ENCODE measurements at regions not wholly inside any gene's neighbourhood (a gene's known extent, or its start where the extent isn't known, plus 50 kb on each side); places are given as distances from the start of the nearest gene placed in this dataset.

DNA sequence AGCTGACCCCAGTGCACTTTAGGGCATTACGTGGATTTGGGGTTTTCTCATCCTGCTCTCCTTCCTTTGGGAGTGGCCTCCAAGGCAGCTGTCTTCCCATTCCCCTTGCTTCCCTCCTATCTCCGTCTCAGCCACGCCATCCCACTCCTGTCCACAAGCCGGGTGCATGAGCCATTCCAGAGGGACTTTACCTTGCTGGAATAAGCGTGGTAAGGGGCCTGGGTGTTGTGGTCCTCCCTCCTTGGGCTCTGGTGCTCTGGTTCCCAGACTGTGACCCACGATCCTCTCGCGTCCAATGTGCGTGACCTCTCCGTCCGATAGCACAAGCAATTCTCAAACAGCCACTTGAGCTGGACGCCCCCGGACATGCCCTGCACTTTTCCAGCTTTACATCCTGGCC is 60.6 kb upstream of the NKX2-2 start:
- DNase-seq (ENCODE audit: low read depth) = no peak
- peaks cover 39% of the 10 kb centered on the region for H3K27me3 Mint-ChIP-seq (ENCODE audit: low read depth, unreplicated experiment)
- peaks cover 3% of the 10 kb centered on the region for H3K9me3 Mint-ChIP-seq (ENCODE audit: unreplicated experiment)

DNA sequence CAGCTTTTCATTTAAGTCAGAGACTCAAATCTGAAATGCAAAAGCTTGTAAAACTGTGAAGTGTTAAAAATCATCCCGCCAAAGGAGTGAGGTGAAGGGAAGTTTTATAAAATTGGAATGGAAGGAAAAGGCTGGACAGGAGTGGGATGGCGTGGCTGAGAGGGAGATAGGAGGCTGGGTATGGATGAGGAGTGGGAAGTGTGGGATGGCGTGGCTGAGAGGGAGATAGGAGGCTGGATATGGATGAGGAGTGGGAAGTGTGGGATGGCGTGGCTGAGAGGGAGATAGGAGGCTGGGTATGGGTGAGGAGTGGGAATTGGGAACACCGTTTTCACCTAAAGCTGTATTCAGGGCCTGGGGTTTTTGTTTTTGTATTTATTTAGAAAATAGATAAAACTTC is 59.4 kb upstream of the NKX2-2 start:
- Histone ChIP-seq H3K9ac (ENCODE audit: low read length) (no peak overlapping the region), H3K79me2 (ENCODE audit: insufficient read depth, low read length) (no peaks in the 10 kb centered on the region), H3K27ac (ENCODE audit: low read depth, low read length) (no peak overlapping the region), H3K4me1 (ENCODE audit: insufficient read depth, low read length) (no peaks in the 10 kb centered on the region), H3K36me3 (ENCODE audit: insufficient read depth, low read length) (no peaks in the 10 kb centered on the region), H3K27me3 (ENCODE audit: insufficient read depth, low read length) (no peaks in the 10 kb centered on the region), H2AFZ (ENCODE audit: low read depth, low read length) (no peak overlapping the region), H3K9me3 (ENCODE audit: insufficient read depth, low read depth, low read length) (no peaks in the 10 kb centered on the region), H3K4me2 (ENCODE audit: low read length) (no peak overlapping the region), H4K20me1 (ENCODE audit: insufficient read depth, low read length) (no peaks in the 10 kb centered on the region), H3K4me3 (ENCODE audit: insufficient read depth, low read depth, low read length) (no peak overlapping the region)
- no peak for TF ChIP-seq EZH2 (IDR thresholded peaks at IDR 0.05; ENCODE audit: insufficient read depth, low read length)
- TF ChIP-seq, protein P1, sequence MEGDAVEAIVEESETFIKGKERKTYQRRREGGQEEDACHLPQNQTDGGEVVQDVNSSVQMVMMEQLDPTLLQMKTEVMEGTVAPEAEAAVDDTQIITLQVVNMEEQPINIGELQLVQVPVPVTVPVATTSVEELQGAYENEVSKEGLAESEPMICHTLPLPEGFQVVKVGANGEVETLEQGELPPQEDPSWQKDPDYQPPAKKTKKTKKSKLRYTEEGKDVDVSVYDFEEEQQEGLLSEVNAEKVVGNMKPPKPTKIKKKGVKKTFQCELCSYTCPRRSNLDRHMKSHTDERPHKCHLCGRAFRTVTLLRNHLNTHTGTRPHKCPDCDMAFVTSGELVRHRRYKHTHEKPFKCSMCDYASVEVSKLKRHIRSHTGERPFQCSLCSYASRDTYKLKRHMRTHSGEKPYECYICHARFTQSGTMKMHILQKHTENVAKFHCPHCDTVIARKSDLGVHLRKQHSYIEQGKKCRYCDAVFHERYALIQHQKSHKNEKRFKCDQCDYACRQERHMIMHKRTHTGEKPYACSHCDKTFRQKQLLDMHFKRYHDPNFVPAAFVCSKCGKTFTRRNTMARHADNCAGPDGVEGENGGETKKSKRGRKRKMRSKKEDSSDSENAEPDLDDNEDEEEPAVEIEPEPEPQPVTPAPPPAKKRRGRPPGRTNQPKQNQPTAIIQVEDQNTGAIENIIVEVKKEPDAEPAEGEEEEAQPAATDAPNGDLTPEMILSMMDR (IDR thresholded peaks at IDR 0.05; ENCODE audit: insufficient read depth, low read depth, low read length) = no peak
- no peak for FAIRE-seq
- Mint-ChIP-seq H3K4me3 (ENCODE audit: unreplicated experiment) (no peak overlapping the region), H3K4me1 (ENCODE audit: low read depth, unreplicated experiment) (no peaks in the 10 kb centered on the region), H3K9me3 (ENCODE audit: unreplicated experiment) (peaks cover 3% of the 10 kb centered on the region), H3K36me3 (ENCODE audit: low read depth, unreplicated experiment) (no peaks in the 10 kb centered on the region), H3K27me3 (ENCODE audit: low read depth, unreplicated experiment) (peaks cover 37% of the 10 kb centered on the region), H3K27ac (ENCODE audit: unreplicated experiment) (no peak overlapping the region)
- DNase-seq (ENCODE audit: low read depth) = no peak

More for the DNA sequence above, 60.6 kb upstream of the NKX2-2 start:
- Histone ChIP-seq H3K9me3 (ENCODE audit: insufficient read depth, low read depth, low read length) (no peaks in the 10 kb centered on the region), H3K4me1 (ENCODE audit: insufficient read depth, low read length) (no peaks in the 10 kb centered on the region), H3K4me3 (ENCODE audit: insufficient read depth, low read depth, low read length) (no peak overlapping the region), H2AFZ (ENCODE audit: low read depth, low read length) (no peak overlapping the region), H3K27me3 (ENCODE audit: insufficient read depth, low read length) (no peaks in the 10 kb centered on the region), H3K9ac (ENCODE audit: low read length) (no peak overlapping the region), H3K36me3 (ENCODE audit: insufficient read depth, low read length) (no peaks in the 10 kb centered on the region), H3K79me2 (ENCODE audit: insufficient read depth, low read length) (no peaks in the 10 kb centered on the region), H3K27ac (ENCODE audit: low read depth, low read length) (no peak overlapping the region), H3K4me2 (ENCODE audit: low read length) (no peak overlapping the region), H4K20me1 (ENCODE audit: insufficient read depth, low read length) (no peaks in the 10 kb centered on the region)
- FAIRE-seq = no peak
- no peak overlapping the region for H3K4me3 Mint-ChIP-seq (ENCODE audit: unreplicated experiment)
- TF ChIP-seq, protein P1 (IDR thresholded peaks at IDR 0.05; ENCODE audit: insufficient read depth, low read depth, low read length) = no peak
- TF ChIP-seq EZH2 (IDR thresholded peaks at IDR 0.05; ENCODE audit: insufficient read depth, low read length) = no peak
- no peaks in the 10 kb centered on the region for H3K36me3 Mint-ChIP-seq (ENCODE audit: low read depth, unreplicated experiment)
- no peaks in the 10 kb centered on the region for H3K4me1 Mint-ChIP-seq (ENCODE audit: low read depth, unreplicated experiment)
- H3K27ac Mint-ChIP-seq (ENCODE audit: unreplicated experiment) = no peak overlapping the region

DNA sequence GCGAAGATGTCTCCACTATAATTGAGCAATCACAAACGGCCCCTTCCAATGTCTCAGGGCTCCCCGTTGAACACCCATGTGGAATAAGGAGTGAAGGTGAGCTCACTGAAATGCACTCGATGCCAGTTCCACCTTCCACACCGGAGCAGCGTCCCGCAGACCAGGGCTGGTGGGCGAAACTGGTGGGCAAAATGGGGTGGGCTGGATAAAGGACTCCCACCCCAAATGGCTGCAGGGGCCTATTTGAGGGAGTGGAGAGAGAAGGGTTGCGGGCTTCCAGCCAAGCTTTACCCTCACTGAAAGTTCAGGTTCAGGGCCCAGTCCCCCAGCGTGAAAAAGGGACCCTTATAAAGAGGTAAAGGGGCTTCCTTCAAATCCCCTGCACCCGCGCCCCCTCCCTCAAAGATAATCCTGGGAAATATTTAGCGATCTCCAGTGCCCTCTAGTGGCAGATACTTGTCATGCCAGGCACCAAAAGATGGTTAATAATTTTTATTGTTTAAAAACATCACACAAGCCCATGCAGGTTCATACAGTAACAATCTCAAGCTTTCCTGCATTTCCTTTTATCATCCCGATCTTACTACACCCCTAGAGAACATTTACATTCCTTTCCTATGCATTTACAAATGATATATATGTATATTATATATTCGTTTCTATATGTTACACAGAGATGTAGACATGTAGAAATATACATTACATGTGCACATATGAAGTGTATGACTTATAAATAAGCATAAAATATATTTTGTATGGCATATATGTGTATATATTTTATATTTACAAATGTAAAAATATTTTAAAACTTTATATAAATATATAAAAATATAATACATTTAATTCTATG is 58.2 kb upstream of the NKX2-2 start:
- no peak overlapping the region for H2AFZ ChIP-seq (ENCODE audit: low read depth, low read length)
- FAIRE-seq = no peak
- H3K9ac ChIP-seq (ENCODE audit: low read length) = no peak overlapping the region
- H3K27ac ChIP-seq (ENCODE audit: low read depth, low read length) = no peak overlapping the region
- H3K4me3 ChIP-seq (ENCODE audit: insufficient read depth, low read depth, low read length) = no peak overlapping the region
- H3K9me3 Mint-ChIP-seq (ENCODE audit: unreplicated experiment) = peaks cover 3% of the 10 kb centered on the region
- TF ChIP-seq, protein P1 (IDR thresholded peaks at IDR 0.05; ENCODE audit: insufficient read depth, low read depth, low read length) = peak; percentile 86
- TF ChIP-seq EZH2 (IDR thresholded peaks at IDR 0.05; ENCODE audit: insufficient read depth, low read length) = no peak
- H4K20me1 ChIP-seq (ENCODE audit: insufficient read depth, low read length) = no peaks in the 10 kb centered on the region
- H3K79me2 ChIP-seq (ENCODE audit: insufficient read depth, low read length) = no peaks in the 10 kb centered on the region
- H3K9me3 ChIP-seq (ENCODE audit: insufficient read depth, low read depth, low read length) = no peaks in the 10 kb centered on the region
- no peaks in the 10 kb centered on the region for H3K4me1 ChIP-seq (ENCODE audit: insufficient read depth, low read length)
- peaks cover 35% of the 10 kb centered on the region for H3K27me3 Mint-ChIP-seq (ENCODE audit: low read depth, unreplicated experiment)
- H3K27ac Mint-ChIP-seq (ENCODE audit: unreplicated experiment) = no peak overlapping the region
- H3K36me3 ChIP-seq (ENCODE audit: insufficient read depth, low read length) = no peaks in the 10 kb centered on the region
- no peaks in the 10 kb centered on the region for H3K36me3 Mint-ChIP-seq (ENCODE audit: low read depth, unreplicated experiment)
- no peak overlapping the region for H3K4me3 Mint-ChIP-seq (ENCODE audit: unreplicated experiment)
- H3K4me1 Mint-ChIP-seq (ENCODE audit: low read depth, unreplicated experiment) = no peaks in the 10 kb centered on the region
- H3K4me2 ChIP-seq (ENCODE audit: low read length) = no peak overlapping the region
- no peak for DNase-seq (ENCODE audit: low read depth)
- H3K27me3 ChIP-seq (ENCODE audit: insufficient read depth, low read length) = no peaks in the 10 kb centered on the region

Measured in astrocyte (in vitro differentiated cells and primary cell).